ENCODE measurements at regions not wholly inside any gene's neighbourhood (a gene's known extent, or its start where the extent isn't known, plus 50 kb on each side); places are given as distances from the start of the nearest gene placed in this dataset.

GRCh38 chr14:104288272-104288671 is 149.9 kb downstream of the KIF26A start:
- no peak for FAIRE-seq
- no peak for DNase-seq (ENCODE audit: low spot score in 2 of 2)

DNA sequence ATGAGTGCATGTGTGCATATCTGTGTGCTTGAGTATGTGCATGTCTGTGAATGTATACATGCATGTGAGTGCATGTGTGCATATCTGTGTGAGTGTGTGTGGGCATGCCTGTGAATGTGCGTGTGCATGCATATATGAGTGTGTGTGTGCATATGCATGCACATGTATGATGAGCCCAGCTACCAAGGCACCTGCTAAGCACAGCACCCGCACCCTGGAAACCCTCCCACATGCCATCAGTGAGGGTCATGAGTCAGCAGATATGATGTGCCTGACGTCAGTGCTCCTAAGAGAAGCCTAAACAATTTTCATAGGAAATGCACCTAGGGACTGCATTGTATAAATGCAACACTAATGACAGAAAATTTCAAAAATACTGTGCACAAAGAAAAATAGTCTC is 151.1 kb downstream of the KIF26A start:
- FAIRE-seq (no peak), DNase-seq (ENCODE audit: low spot score in 2 of 2) (no peak)

DNA sequence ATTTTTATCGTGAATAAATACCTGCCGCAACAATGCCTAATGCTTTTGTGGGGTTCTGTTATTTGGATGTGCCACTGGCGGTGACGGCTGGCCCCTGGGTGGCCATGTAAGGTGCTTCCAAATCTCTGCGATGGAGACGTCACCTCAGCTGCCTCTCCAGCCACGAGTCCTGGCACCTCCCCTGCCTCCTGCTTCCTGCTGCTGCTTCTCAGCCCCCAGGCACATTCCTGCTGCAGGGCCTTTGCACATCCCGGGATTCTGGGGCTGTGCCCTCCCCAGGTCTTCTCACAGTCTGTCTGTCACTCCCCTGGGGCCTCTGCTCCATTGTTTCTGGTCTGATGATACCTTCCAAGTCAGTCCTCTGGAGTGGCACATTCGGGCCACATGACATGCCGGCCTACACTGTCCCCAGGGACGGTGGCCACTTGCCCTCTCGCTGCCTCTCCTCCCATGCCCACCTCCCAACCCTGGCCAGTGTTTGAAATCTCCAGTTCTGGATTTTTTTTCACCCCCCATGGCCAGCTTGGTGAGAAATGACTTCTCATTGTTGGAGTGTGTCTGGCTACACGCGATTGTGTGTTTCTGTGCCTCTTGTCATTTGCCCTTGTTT is 151.8 kb downstream of the KIF26A start:
- DNase-seq (ENCODE audit: low spot score in 2 of 2) (no peak), FAIRE-seq (no peak)

GRCh38 chr14:104290756-104291122 is 152.4 kb downstream of the KIF26A start:
- FAIRE-seq (no peak), DNase-seq (ENCODE audit: low spot score in 2 of 2) (no peak)

GRCh38 chr14:104291123-104292000 is 153.0 kb downstream of the KIF26A start:
- DNase-seq (ENCODE audit: low spot score in 2 of 2) = no peak
- FAIRE-seq = no peak

- FAIRE-seq (no peak), DNase-seq (ENCODE audit: low spot score in 2 of 2) (no peak)
Observed at GRCh38 chr14:104292084-104292970, 153.9 kb downstream of the KIF26A start.

- FAIRE-seq (no peak), DNase-seq (ENCODE audit: low spot score in 2 of 2) (no peak)
Observed at GRCh38 chr14:104293231-104293841, 154.9 kb downstream of the KIF26A start.

GRCh38 chr14:104293851-104294627 is 155.7 kb downstream of the KIF26A start:
- FAIRE-seq = no peak

GRCh38 chr14:104294628-104294982 is 156.2 kb downstream of the KIF26A start:
- FAIRE-seq = no peak
- no peak for DNase-seq (ENCODE audit: low spot score in 2 of 2)

More at GRCh38 chr14:104293851-104294627, 155.7 kb downstream of the KIF26A start:
- DNase-seq (ENCODE audit: low spot score in 2 of 2) = no peak

GRCh38 chr14:104294983-104295680 is 156.7 kb downstream of the KIF26A start:
- DNase-seq (ENCODE audit: low spot score in 2 of 2) = no peak
- FAIRE-seq = no peak

GRCh38 chr14:104295681-104296387 is 157.4 kb downstream of the KIF26A start:
- no peak for FAIRE-seq
- no peak for DNase-seq (ENCODE audit: low spot score in 2 of 2)

GRCh38 chr14:104296388-104297312 is 158.3 kb downstream of the KIF26A start:
- FAIRE-seq (no peak), DNase-seq (ENCODE audit: low spot score in 2 of 2) (no peak)

- no peak for FAIRE-seq
- DNase-seq (ENCODE audit: low spot score in 2 of 2) = no peak
Observed at GRCh38 chr14:104297313-104297704, 158.9 kb downstream of the KIF26A start.

- FAIRE-seq = no peak
- no peak for DNase-seq (ENCODE audit: low spot score in 2 of 2)
Observed at GRCh38 chr14:104297721-104298401, 159.5 kb downstream of the KIF26A start.

GRCh38 chr14:104298458-104298857 is 160.1 kb downstream of the KIF26A start:
- DNase-seq (ENCODE audit: low spot score in 2 of 2) (no peak), FAIRE-seq (no peak)

- FAIRE-seq = no peak
- no peak for DNase-seq (ENCODE audit: low spot score in 2 of 2)
Observed at GRCh38 chr14:104299993-104300761, 161.8 kb downstream of the KIF26A start.

Data from frontal cortex (tissue), 3 donors.